Cardiac muscle cell (in vitro differentiated cells and primary cell): ENCODE measurements at regions not wholly inside any gene's neighbourhood (a gene's known extent, or its start where the extent isn't known, plus 50 kb on each side); places are given as distances from the start of the nearest gene placed in this dataset.
A peak's percentile ranks its signal among the peaks of the same experiment; 100 is the strongest.

ENCODE experiments used
- DNase-seq, 2 donors: peaks; one replicate each; pipeline versions ENCODE4 v3.0.0 to v3.0.0-alpha.2; 2010 to 2017; ENCODE audit warnings: low read depth in 1 of 2, low spot score in 1 of 2
- H3K27ac ChIP-seq: fragments of 200-600 bp; sonication (generic); 2 replicates; pipeline ENCODE4 v1.5.1; 2016
- H3K27me3 ChIP-seq: fragments of 200-600 bp; sonication (generic); 2 replicates; pipeline ENCODE4 v1.6.0; 2016; ENCODE audit warnings: control low read depth
- H3K36me3 ChIP-seq: fragments of 200-600 bp; sonication (generic); 2 replicates; pipeline ENCODE4 v1.5.1; 2016; ENCODE audit warnings: control low read depth
- H3K4me1 ChIP-seq: fragments of 200-600 bp; sonication (generic); 2 replicates; pipeline ENCODE4 v1.8.1; 2017; ENCODE audit warnings: low read depth, mild to moderate bottlenecking, mixed run types
- H3K4me3 ChIP-seq: fragments of 200-600 bp; sonication (generic); 2 replicates; pipeline ENCODE4 v1.5.1; 2016; ENCODE audit warnings: mild to moderate bottlenecking
- H3K9me3 ChIP-seq: fragments of 200-600 bp; sonication (generic); 2 replicates; pipeline ENCODE4 v1.5.1; 2017; ENCODE audit warnings: low read depth, mild to moderate bottlenecking, control low read depth
- TF ChIP-seq, protein P1 (sequence below): IDR thresholded peaks from 2 replicates; pipeline ENCODE4 v1.5.1; 2012; ENCODE audit warnings: low read depth, mild to moderate bottlenecking, low read length

DNA sequence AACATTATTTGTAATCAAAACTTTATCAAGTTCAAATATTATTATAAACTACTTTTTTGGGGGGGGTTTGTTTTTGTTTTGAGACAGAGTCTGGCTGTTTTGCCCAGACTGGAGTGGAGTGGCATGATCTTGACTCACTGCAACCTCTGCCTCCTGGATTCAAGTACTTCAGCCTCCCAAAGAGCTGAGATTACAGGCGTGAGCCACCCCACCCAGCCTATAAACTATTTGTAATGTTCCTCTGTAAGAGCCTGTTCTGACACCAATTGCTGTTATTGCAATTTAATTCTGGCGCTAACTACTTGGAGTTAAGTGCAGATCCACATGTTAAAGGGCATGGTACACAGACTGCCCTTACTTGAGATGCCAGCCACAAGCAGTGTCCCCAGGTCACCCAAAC, 478.1 kb upstream of the NRP1 start:
- no peak overlapping the region for H3K27ac ChIP-seq
- no peak overlapping the region for H3K4me3 ChIP-seq
- DNase-seq = no peak
- no peaks in the 10 kb centered on the region for H3K27me3 ChIP-seq
- no peaks in the 10 kb centered on the region for H3K36me3 ChIP-seq
- TF ChIP-seq, protein P1, sequence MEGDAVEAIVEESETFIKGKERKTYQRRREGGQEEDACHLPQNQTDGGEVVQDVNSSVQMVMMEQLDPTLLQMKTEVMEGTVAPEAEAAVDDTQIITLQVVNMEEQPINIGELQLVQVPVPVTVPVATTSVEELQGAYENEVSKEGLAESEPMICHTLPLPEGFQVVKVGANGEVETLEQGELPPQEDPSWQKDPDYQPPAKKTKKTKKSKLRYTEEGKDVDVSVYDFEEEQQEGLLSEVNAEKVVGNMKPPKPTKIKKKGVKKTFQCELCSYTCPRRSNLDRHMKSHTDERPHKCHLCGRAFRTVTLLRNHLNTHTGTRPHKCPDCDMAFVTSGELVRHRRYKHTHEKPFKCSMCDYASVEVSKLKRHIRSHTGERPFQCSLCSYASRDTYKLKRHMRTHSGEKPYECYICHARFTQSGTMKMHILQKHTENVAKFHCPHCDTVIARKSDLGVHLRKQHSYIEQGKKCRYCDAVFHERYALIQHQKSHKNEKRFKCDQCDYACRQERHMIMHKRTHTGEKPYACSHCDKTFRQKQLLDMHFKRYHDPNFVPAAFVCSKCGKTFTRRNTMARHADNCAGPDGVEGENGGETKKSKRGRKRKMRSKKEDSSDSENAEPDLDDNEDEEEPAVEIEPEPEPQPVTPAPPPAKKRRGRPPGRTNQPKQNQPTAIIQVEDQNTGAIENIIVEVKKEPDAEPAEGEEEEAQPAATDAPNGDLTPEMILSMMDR = no peak
- H3K9me3 ChIP-seq = no peaks in the 10 kb centered on the region
- peaks cover 8% of the 10 kb centered on the region for H3K4me1 ChIP-seq

DNA sequence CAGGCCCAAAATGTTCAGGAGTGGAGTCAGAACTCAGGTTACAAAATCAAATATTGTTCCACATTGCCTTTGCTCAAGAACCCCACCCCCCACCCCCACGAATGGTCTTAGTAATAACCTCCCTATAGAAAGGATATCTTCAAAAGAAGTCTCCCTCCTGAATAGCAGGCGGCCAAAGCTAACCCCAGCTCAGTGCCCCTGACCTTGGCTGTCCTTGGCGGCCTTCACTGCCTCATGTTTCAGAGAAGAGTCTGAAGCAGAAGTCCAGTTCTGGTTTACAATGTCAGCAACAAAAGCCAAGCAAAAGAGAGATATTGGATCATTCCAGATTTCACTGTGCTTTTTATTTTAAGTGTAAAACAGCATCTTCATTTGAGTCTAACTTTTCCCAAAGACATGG, 476.5 kb upstream of the NRP1 start:
- H3K27ac ChIP-seq = no peak overlapping the region
- peak in 1 of 2 donors; percentile 23 for DNase-seq
- H3K4me3 ChIP-seq = no peak overlapping the region
- peaks cover 5% of the 10 kb centered on the region for H3K4me1 ChIP-seq
- no peaks in the 10 kb centered on the region for H3K27me3 ChIP-seq
- H3K36me3 ChIP-seq = no peaks in the 10 kb centered on the region
- TF ChIP-seq, protein P1 = no peak
- no peaks in the 10 kb centered on the region for H3K9me3 ChIP-seq

DNA sequence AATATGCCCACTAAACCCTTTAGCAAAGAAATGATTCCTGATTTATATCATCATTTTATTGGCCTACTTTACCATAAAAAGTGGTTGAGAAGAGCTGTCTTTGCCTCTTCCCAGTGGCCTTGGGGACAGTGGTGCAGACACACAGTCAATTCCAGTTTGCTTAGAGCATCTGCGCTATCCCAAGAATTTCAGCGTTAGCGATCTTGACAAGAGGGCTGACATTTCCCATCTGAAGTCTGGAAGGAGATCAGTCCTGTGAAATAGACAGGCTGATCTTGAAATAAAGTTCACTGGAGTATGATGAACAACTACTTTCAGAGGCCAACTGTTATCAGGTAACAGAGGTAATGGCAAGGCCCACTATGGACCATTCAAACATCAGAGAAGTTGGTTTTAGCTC, 475.3 kb upstream of the NRP1 start:
- Histone ChIP-seq H3K9me3 (no peaks in the 10 kb centered on the region), H3K4me3 (no peak overlapping the region), H3K27me3 (no peaks in the 10 kb centered on the region), H3K36me3 (no peaks in the 10 kb centered on the region), H3K4me1 (peaks cover 5% of the 10 kb centered on the region), H3K27ac (no peak overlapping the region)
- no peak for DNase-seq
- TF ChIP-seq, protein P1 = no peak

DNA sequence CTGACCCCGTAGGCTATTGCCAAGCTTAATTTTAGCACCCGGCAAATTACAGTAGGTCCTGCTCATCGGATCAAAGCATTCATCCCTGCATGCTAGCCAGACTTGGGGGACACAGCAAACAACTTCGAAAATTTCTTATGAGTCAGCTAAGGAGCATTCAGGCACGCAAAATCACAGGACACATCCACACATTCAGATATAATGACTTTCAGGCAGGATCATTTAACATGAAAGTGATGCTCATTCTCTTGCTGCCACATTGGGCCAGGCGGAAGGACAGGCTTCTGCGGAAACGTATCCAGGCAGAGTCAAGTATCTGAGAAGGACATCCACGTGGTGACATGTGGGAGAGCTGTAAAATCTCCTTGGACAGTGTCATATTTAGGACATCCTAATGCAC, 474.0 kb upstream of the NRP1 start:
- no peak overlapping the region for H3K4me3 ChIP-seq
- H3K9me3 ChIP-seq = no peaks in the 10 kb centered on the region
- TF ChIP-seq, protein P1 = no peak
- peaks cover 5% of the 10 kb centered on the region for H3K4me1 ChIP-seq
- H3K27me3 ChIP-seq = no peaks in the 10 kb centered on the region
- no peaks in the 10 kb centered on the region for H3K36me3 ChIP-seq
- H3K27ac ChIP-seq = no peak overlapping the region
- no peak for DNase-seq

DNA sequence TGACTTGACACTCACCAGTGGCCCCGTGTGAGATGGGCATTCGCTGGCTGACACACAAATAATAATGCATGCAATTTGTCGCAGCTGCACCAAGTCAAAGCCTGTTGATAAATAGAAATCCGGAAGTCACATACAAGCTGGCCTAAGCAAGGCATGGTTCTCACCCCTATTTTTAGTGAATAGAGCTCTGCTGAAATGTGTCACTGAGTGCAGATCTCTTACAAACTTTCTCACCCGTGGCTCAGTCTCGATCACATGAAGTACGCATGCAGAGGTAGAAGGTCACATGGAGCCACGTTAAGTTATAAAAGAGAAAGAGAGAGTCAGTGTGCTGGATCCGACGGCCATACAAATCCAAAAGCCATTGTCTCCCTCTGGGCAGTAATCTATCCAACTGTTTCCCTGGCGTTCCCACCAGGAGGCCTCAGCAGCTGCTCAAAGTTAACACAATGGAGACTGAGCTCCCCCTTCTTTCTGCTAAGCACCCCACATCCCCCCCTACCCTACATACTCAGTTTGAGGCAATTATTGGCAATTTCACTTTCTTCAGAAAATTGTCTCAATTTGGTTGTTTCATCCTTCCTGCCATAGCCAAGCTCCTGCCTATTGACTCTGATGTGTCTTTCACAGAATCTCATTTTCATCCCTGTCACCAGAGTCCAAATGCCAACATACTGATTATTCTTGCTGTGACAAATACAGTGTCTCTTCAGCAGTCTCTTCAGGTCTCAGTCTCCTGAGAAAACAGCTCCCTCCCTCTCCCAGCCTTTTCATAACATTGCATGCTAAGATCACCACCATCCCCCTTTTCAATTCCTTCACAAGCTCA, 473.3 kb upstream of the NRP1 start:
- Histone ChIP-seq H3K4me1 (peaks cover 5% of the 10 kb centered on the region), H3K36me3 (no peaks in the 10 kb centered on the region), H3K4me3 (no peak overlapping the region), H3K9me3 (no peaks in the 10 kb centered on the region), H3K27me3 (no peaks in the 10 kb centered on the region), H3K27ac (no peak overlapping the region)
- no peak for DNase-seq
- TF ChIP-seq, protein P1 = no peak
